Esophagus (tissue), 2 donors: ENCODE measurements at regions not wholly inside any gene's neighbourhood (a gene's known extent, or its start where the extent isn't known, plus 50 kb on each side); places are given as distances from the start of the nearest gene placed in this dataset.
"Not testable (repeated sequence)": the region's sequence is repeated elsewhere in the genome, so short reads cannot be mapped to it uniquely, and the experiment has no call there.

ENCODE experiments used
- H3K27ac ChIP-seq, 2 donors: one replicate each; pipeline ENCODE4 v1.5.1; 2013; ENCODE audit warnings: low read depth in 2 of 2, mild to moderate bottlenecking in 2 of 2, inconsistent platforms in 1 of 2, low read length in 1 of 2, moderate library complexity in 1 of 2
- H3K27me3 ChIP-seq, 2 donors: one replicate each; pipeline ENCODE4 v1.6.1; 2013; ENCODE audit warnings: low read length in 2 of 2, control low read depth in 1 of 2, mild to moderate bottlenecking in 1 of 2; ENCODE audit not compliant: insufficient read depth in 2 of 2, control insufficient read depth in 1 of 2
- H3K36me3 ChIP-seq, 2 donors: one replicate each; pipeline ENCODE4 v1.6.1; 2013; ENCODE audit warnings: low read length in 1 of 2; ENCODE audit not compliant: control insufficient read depth in 2 of 2, insufficient read depth in 2 of 2
- H3K4me1 ChIP-seq, 2 donors: one replicate each; pipeline ENCODE4 v1.6.1; 2013; ENCODE audit warnings: low read length in 1 of 2; ENCODE audit not compliant: control insufficient read depth in 2 of 2, insufficient read depth in 2 of 2
- H3K4me3 ChIP-seq, 2 donors: one replicate each; pipeline ENCODE4 v1.5.1; 2013; ENCODE audit warnings: low read length in 2 of 2, mild to moderate bottlenecking in 2 of 2, low read depth in 1 of 2, moderate library complexity in 1 of 2
- H3K9me3 ChIP-seq, 2 donors: one replicate each; pipeline ENCODE4 v1.6.1; 2013; ENCODE audit warnings: mild to moderate bottlenecking in 2 of 2, low read depth in 1 of 2, low read length in 1 of 2, moderate library complexity in 1 of 2; ENCODE audit not compliant: control insufficient read depth in 2 of 2, insufficient read depth in 1 of 2
- WGBS, 2 donors: extraction: QIAGEN DNeasy Blood & Tissue Kit; methylation state at CpG; one replicate each; pipeline ENCODE4 v1.1.7; 2013; 5-methylcytosine and 5-hydroxymethylcytosine counted together
- donor health status: healthy with polysubstance abuse.
- donor health status: Bipolar disorder and iron deficiency.

DNA sequence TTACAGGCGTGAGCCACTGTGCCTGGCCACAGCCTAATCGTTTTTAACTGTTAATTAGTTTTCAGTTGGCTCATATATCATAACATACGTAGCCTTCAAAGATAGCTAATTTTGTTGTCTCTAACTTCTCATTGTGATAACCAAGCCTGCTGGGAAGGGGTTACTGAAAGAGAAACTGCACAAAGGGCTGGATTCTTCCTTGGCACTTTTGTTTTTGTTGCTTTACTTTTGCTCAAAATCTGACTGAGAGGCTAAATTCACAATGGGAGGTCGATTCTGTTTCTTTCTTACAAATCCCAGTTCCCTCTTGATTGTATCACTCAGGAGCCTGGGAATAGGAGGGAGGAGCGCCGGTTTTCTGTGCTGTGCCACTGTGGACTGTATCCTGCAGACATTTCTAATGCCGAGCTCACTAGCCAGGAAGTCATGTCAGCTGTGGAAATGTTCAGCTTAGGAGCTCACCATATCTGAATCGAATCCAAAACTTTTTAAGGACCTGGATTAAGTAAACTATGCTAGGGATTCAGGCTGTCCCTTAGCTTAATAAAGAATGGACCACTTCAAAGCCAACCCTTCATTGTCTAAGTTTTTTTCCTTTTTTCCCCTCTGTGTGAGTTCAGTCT, 120.5 kb upstream of the FAT1 start:
- WGBS, 2 donors: 16 to 19% methylated on average over 8 of the region's 8 CpGs
- peaks cover 0 to 3% of the 10 kb centered on the region in 2 donors for H3K9me3 ChIP-seq
- peaks cover 0 to 3% of the 10 kb centered on the region in 2 donors for H3K4me1 ChIP-seq
- H3K27ac ChIP-seq: peak overlapping the region in 1 of 2 donors; percentile 3
- H3K27me3 ChIP-seq: no peaks in the 10 kb centered on the region
- H3K36me3 ChIP-seq: no peaks in the 10 kb centered on the region
- peak overlapping the region in 1 of 2 donors; percentile 0 for H3K4me3 ChIP-seq

DNA sequence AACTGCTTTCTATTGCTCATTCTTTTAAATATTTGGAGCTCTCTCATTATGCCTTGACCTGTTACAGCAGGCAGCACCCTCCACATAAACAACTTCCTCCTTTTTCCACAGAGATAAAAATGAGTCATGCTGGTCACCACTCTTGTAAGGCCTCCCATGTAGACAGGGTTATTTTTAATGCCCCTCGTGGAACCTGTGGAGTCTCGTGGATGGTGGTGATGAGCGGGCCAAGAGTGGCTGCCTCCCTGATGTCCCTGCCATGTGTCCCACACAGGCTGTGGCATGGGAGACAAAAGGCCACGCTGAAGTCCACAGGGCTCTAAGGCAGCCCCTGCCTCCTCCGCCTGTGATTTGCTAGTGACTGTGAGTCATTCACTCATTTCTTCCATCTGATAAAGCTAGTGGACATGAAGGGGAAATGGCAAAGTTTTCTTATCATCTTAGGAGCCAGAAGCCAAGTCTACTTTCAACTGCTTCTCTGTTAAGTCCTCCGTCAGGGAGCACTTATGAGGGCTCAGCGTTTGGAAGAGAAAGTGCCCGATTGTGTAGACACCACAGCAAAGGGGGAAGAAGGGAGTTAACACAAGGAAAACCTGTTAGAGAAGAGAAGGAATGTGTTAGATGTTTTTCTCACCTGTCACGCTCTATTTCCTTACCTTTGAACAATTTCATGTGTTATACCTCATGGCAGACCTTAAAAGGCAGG, 121.6 kb upstream of the FAT1 start:
- H3K36me3 ChIP-seq: no peaks in the 10 kb centered on the region
- 42 to 57% methylated on average over 9 of the region's 9 CpGs for WGBS, 2 donors
- no peaks in the 10 kb centered on the region for H3K27me3 ChIP-seq

DNA sequence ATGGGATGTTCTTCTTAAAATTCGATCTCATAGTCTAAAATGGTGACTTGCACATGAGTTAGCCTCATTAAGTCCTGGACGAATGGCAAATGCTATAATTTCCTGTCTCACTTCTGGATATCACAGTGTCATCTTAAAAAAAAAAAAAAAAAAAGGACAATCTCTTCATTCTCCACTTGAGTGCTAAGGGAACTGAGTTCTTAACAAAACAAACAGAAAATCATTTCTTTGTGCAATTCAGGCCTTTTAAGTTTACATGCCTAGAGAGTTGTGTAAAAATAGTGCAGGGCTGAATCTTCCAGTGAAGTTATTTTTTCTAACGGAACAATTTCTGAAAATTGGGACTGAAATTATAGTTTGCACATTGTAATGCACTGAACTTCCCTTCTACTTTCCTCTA, 122.8 kb upstream of the FAT1 start:
- H3K4me1 ChIP-seq: peaks cover 0 to 3% of the 10 kb centered on the region in 2 donors
- H3K27me3 ChIP-seq: no peaks in the 10 kb centered on the region
- 60 to 72% methylated on average over 3 of the region's 3 CpGs for whole genome bisulfite sequencing, 2 donors
- no peaks in the 10 kb centered on the region for H3K9me3 ChIP-seq
- H3K27ac ChIP-seq: no peak overlapping the region
- no peak overlapping the region for H3K4me3 ChIP-seq
- H3K36me3 ChIP-seq: no peaks in the 10 kb centered on the region

More for the DNA sequence above, 121.6 kb upstream of the FAT1 start:
- Histone ChIP-seq H3K27ac (peak overlapping the region; percentile 64 to 89), H3K4me1 (peaks cover 0 to 3% of the 10 kb centered on the region in 2 donors), H3K4me3 (no peak overlapping the region), H3K9me3 (peaks cover 0 to 3% of the 10 kb centered on the region in 2 donors)

DNA sequence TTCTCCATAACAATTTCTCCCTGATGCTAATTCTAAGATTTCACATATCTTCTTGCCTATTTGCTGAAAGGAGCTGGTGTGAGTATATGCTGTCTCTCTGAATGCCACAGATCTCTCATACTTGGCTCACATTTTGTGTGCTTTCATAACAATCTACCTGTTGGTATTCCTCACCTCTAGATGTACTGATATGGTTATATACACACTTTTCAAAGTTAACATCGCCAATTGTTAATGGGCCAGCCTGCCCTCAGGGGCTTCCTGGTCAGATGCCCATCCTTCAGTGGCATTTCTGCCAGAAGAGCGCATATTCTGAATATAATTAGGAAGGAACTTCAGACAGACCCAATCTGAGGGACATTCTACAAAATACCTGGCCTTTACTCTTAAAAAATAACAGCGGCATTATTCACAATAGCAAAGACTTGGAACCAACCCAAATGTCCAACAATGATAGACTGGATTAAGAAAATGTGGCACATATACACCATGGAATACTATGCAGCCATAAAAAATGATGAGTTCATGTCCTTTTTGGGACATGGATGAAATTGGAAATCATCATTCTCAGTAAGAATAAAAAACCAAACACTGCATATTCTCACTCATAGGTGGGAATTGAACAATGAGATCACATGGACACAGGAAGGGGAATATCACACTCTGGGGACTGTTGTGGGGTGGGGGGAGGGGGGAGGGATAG, 123.9 kb upstream of the FAT1 start:
- H3K27ac ChIP-seq, H3K36me3 ChIP-seq, H3K9me3 ChIP-seq, H3K4me3 ChIP-seq, H3K4me1 ChIP-seq, H3K27me3 ChIP-seq: not testable (repeated sequence)
- 85 to 90% methylated on average over 3 of the region's 3 CpGs for WGBS, 2 donors

DNA sequence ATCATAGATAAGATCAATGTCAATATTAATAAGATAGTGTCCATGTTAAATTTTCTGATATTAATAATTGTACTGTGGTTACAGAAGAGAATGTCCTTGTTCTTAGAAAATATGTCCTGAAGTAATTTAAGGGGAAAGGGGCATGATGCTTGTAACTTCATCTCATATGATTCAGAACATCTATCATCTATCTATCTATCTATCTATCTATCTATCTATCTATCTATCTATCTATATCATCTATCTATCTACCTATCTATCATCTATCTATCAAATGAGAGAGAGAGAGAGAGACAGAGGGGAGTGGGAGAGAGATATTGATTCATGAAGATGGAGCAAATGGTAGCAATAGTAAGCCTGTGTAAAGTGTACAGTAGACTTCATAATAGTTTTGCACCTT, 124.8 kb upstream of the FAT1 start:
- H3K27ac ChIP-seq: no peak overlapping the region
- no peaks in the 10 kb centered on the region for H3K27me3 ChIP-seq
- peaks cover 0 to 3% of the 10 kb centered on the region in 2 donors for H3K4me1 ChIP-seq
- no peaks in the 10 kb centered on the region for H3K9me3 ChIP-seq
- H3K36me3 ChIP-seq: no peaks in the 10 kb centered on the region
- no peak overlapping the region for H3K4me3 ChIP-seq

DNA sequence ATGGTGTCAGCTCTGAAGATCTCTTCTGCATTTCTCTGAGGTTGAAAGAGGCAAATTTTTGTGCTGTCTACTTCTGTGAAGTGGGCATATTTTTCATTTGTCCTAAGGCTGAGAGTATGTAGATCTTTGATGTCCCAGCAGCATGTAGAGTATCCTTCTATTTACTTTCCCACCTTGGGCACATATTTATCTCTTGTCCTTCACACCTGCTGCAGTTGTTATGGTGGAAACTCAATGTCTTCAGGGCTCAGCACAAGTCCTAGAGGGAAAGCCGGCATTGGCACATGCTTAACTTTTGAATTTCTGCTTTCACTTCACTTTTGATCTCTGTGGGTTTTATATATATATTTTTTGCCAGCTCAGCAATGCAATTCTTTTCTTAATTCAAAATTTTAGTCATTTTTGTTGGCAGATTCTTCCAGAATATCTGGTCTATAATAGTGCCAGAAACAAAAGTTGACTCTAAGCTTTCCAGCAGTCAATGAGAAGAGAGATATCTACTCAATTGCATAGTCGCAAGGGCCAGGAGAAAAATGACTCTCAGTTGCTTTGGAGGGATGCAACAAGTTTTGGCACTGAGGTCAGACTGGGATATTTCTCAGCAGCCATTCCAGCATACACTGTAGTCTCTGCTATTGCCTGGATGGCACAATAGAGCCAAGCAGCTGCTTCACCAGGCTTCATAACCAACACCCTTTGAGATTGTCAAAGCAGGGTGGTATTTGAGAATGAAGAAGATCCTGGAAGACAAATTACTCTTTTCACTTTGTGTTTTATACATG, 127.8 kb upstream of the FAT1 start:
- 54 to 67% methylated on average over 2 of the region's 2 CpGs for WGBS, 2 donors
- peak overlapping the region; percentile 15 to 47 for H3K27ac ChIP-seq

DNA sequence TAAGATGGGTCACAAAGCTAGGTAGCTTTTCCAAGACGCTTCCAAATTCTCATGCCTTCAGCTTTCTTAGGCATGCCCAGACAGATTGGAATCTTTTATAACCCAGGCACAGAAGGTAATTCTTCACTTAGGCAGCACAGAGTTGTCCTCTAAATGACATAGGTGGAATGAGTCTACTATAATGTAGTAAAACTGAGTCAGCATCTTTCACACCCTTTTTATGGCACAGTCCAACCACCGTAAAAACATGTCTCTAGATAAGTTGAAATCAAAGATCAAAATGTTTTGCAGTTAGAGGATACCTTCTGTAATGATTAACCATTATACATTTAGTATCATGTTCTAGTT, 128.4 kb upstream of the FAT1 start:
- 50 to 52% methylated on average over 2 of the region's 2 CpGs for WGBS, 2 donors
- Histone ChIP-seq H3K27me3 (no peaks in the 10 kb centered on the region), H3K4me1 (no peaks in the 10 kb centered on the region), H3K27ac (peak overlapping the region in 1 of 2 donors; percentile 47), H3K4me3 (no peak overlapping the region), H3K36me3 (no peaks in the 10 kb centered on the region), H3K9me3 (no peaks in the 10 kb centered on the region)

More for the DNA sequence above, 127.8 kb upstream of the FAT1 start:
- no peak overlapping the region for H3K4me3 ChIP-seq
- no peaks in the 10 kb centered on the region for H3K4me1 ChIP-seq
- H3K36me3 ChIP-seq: no peaks in the 10 kb centered on the region
- H3K9me3 ChIP-seq: no peaks in the 10 kb centered on the region
- no peaks in the 10 kb centered on the region for H3K27me3 ChIP-seq

DNA sequence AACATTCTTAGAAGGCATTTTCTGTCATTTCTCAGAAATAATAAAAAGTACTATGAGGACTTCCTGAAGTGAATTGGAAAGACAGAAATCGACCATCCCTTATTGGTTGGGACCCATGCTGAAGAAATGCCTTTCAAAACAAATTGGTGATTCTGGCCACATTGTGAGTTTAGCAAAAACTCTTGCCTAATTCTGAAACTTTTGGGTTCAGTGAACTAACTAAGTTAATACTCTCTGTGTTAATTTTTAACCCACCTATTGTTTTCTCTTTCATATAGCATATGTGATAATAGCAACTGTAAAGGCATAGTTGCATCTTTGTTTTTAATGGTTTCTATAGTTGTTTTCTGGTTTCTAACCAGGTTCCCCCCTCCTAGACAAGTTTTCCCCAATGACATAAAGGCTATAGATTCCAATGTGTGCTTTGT, 129.3 kb upstream of the FAT1 start:
- 52 to 81% methylated on average over 1 of the region's 1 CpG for WGBS, 2 donors
- no peaks in the 10 kb centered on the region for H3K27me3 ChIP-seq
- no peaks in the 10 kb centered on the region for H3K9me3 ChIP-seq
- no peak overlapping the region for H3K27ac ChIP-seq
- H3K4me3 ChIP-seq: no peak overlapping the region
- H3K36me3 ChIP-seq: no peaks in the 10 kb centered on the region
- no peaks in the 10 kb centered on the region for H3K4me1 ChIP-seq

DNA sequence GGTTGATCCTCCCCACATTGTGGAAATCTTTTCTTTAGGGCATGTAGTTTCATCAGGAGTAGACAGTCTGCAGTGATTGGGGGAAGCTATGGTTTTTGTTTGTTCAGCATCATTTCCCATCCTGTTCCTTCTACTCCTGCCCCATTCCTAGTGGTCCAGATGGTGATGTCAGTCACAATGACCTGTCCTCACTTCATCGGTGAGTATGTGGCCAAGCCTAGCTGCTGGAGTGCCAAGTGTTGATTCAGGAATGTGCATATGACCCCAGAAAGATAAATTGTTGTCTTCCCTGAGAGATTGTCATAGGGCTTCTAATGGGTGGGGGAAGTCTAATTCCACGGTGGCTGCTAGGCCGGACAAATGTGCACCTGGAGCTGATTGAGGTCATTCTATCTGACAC, 130.6 kb upstream of the FAT1 start:
- Histone ChIP-seq H3K4me3 (no peak overlapping the region), H3K36me3 (no peaks in the 10 kb centered on the region), H3K4me1 (no peaks in the 10 kb centered on the region), H3K9me3 (no peaks in the 10 kb centered on the region), H3K27me3 (no peaks in the 10 kb centered on the region), H3K27ac (no peak overlapping the region)
- 75 to 79% methylated on average over 3 of the region's 3 CpGs for WGBS, 2 donors
